Activated CD4-positive, alpha-beta T cell treated with anti-CD3 and anti-CD28 coated beads for 36 hours (primary cell): ENCODE measurements at regions not wholly inside any gene's neighbourhood (a gene's known extent, or its start where the extent isn't known, plus 50 kb on each side); places are given as distances from the start of the nearest gene placed in this dataset.

Source experiments
- ATAC-seq: fragments of 200-7000 bp; cut with Tn5 transposase; one replicate; pipeline ENCODE4 v1.10.0; 2021; ENCODE audit warnings: mild to moderate bottlenecking, moderate library complexity
- CTCF ChIA-PET: fragments of 350-600 bp; sonication (Branson Sonifier 250); formaldehyde crosslinking; loops from one replicate; lab custom pipeline; 2021; ENCODE audit warnings: antibody characterized with exemption; lab: Charles Lee
- POLR2A ChIA-PET: fragments of 350-600 bp; sonication (Branson Sonifier 250); formaldehyde crosslinking; loops from one replicate; lab custom pipeline; 2021; ENCODE audit warnings: antibody characterized with exemption, inconsistent platforms; lab: Charles Lee
- DNase-seq: peaks from one replicate; pipeline ENCODE4 v3.0.0-alpha.2; 2020
- H3K27ac Mint-ChIP-seq: one replicate; pipeline ENCODE4 v1.8.0; 2021; ENCODE audit warnings: mixed read lengths
- H3K27me3 Mint-ChIP-seq: one replicate; pipeline ENCODE4 v1.8.0; 2021; ENCODE audit warnings: mixed read lengths
- H3K36me3 Mint-ChIP-seq: one replicate; pipeline ENCODE4 v1.8.0; 2021; ENCODE audit warnings: low read depth, mixed read lengths
- H3K4me1 Mint-ChIP-seq: one replicate; pipeline ENCODE4 v1.8.0; 2021; ENCODE audit warnings: mixed read lengths
- H3K4me3 Mint-ChIP-seq: one replicate; pipeline ENCODE4 v1.8.0; 2021; ENCODE audit warnings: mild to moderate bottlenecking, moderate library complexity, mixed read lengths
- H3K9me3 Mint-ChIP-seq: one replicate; pipeline ENCODE4 v1.8.0; 2021; ENCODE audit warnings: low read depth, mixed read lengths
- intact Hi-C, 2 experiments: fragments of 100-400 bp; cut with DNase I in 1 of 2; cut with micrococcal nuclease in 1 of 2; formaldehyde crosslinking; loops; one replicate each; pipeline versions ENCODE4 v1.14.2 to v1.15.1; 2022 to 2024; cut with DNase I, micrococcal nuclease

GRCh38 chr14:38900887-38901286 lies 202.1 kb downstream of the SEC23A start:
- Mint-ChIP-seq H3K4me1 (no peaks in the 10 kb centered on the region), H3K27me3 (peaks cover 6% of the 10 kb centered on the region), H3K4me3 (no peak overlapping the region), H3K36me3 (no peaks in the 10 kb centered on the region), H3K27ac (no peak overlapping the region), H3K9me3 (no peaks in the 10 kb centered on the region)
- ChIA-PET CTCF (interaction anchor here (0.6 kb wide), 1 partner anchor 165 kb away, joined by 4 read pairs; no protein-coding TSS in a partner anchor), POLR2A (no interaction called here)
- ATAC-seq (no peak), DNase-seq (no peak)
- intact Hi-C loops = no loop called here

GRCh38 chr14:38887696-38888095 lies 215.3 kb downstream of the SEC23A start:
- intact Hi-C loops = no loop called here
- ChIA-PET POLR2A (no interaction called here), CTCF (interaction anchor here (0.8 to 1.0 kb wide), 2 partner anchors 20 kb away, joined by 3 to 4 read pairs; no protein-coding TSS in a partner anchor)
- H3K36me3 Mint-ChIP-seq = no peaks in the 10 kb centered on the region
- H3K4me3 Mint-ChIP-seq = no peak overlapping the region
- DNase-seq (no peak), ATAC-seq (no peak)
- H3K4me1 Mint-ChIP-seq = no peaks in the 10 kb centered on the region
- H3K27me3 Mint-ChIP-seq = peaks cover 9% of the 10 kb centered on the region
- H3K9me3 Mint-ChIP-seq = no peaks in the 10 kb centered on the region
- H3K27ac Mint-ChIP-seq = no peak overlapping the region

GRCh38 chr14:38884109-38884508 lies 218.9 kb downstream of the SEC23A start:
- no peaks in the 10 kb centered on the region for H3K36me3 Mint-ChIP-seq
- CTCF ChIA-PET = interaction anchor here (0.9 kb wide), 1 partner anchor 142 kb away, joined by 3 read pairs; no protein-coding TSS in a partner anchor
- DNase-seq (no peak), ATAC-seq (no peak)
- intact Hi-C loops = no loop called here
- H3K9me3 Mint-ChIP-seq = no peaks in the 10 kb centered on the region
- POLR2A ChIA-PET = no interaction called here
- peaks cover 16% of the 10 kb centered on the region for H3K27me3 Mint-ChIP-seq
- H3K4me1 Mint-ChIP-seq = no peaks in the 10 kb centered on the region
- H3K27ac Mint-ChIP-seq = no peak overlapping the region
- H3K4me3 Mint-ChIP-seq = no peak overlapping the region

- ChIA-PET CTCF (no interaction called here), POLR2A (no interaction called here)
- no peaks in the 10 kb centered on the region for H3K4me1 Mint-ChIP-seq
Measured at GRCh38 chr14:38883127-38883526, 219.9 kb downstream of the SEC23A start.

GRCh38 chr14:38882533-38882932 lies 220.5 kb downstream of the SEC23A start:
- ATAC-seq (no peak), DNase-seq (no peak)
- POLR2A ChIA-PET = no interaction called here
- Mint-ChIP-seq H3K9me3 (no peaks in the 10 kb centered on the region), H3K4me3 (no peak overlapping the region), H3K36me3 (no peaks in the 10 kb centered on the region), H3K27me3 (peaks cover 11% of the 10 kb centered on the region), H3K4me1 (no peaks in the 10 kb centered on the region), H3K27ac (no peak overlapping the region)
- CTCF ChIA-PET = interaction anchor here (0.9 kb wide), 1 partner anchor 17 kb away, joined by 3 read pairs; no protein-coding TSS in a partner anchor
- intact Hi-C loops = no loop called here

More at GRCh38 chr14:38883127-38883526, 219.9 kb downstream of the SEC23A start:
- Mint-ChIP-seq H3K4me3 (no peak overlapping the region), H3K36me3 (no peaks in the 10 kb centered on the region), H3K9me3 (no peaks in the 10 kb centered on the region), H3K27me3 (peaks cover 13% of the 10 kb centered on the region), H3K27ac (no peak overlapping the region)
- intact Hi-C loops = no loop called here
- DNase-seq (no peak), ATAC-seq (no peak)

- Mint-ChIP-seq H3K27me3 (peaks cover 17% of the 10 kb centered on the region), H3K4me3 (no peak overlapping the region), H3K27ac (no peak overlapping the region), H3K9me3 (no peaks in the 10 kb centered on the region), H3K36me3 (no peaks in the 10 kb centered on the region), H3K4me1 (no peaks in the 10 kb centered on the region)
- intact Hi-C loops = no loop called here
- no peak for ATAC-seq
- ChIA-PET CTCF (interaction anchor here (1.2 kb wide), 1 partner anchor 22 kb away, joined by 3 read pairs; no protein-coding TSS in a partner anchor), POLR2A (no interaction called here)
- no peak for DNase-seq
Measured at GRCh38 chr14:38880643-38881524, 222.2 kb downstream of the SEC23A start.

- no peak overlapping the region for H3K27ac Mint-ChIP-seq
- intact Hi-C loops = no loop called here
- no peak overlapping the region for H3K4me3 Mint-ChIP-seq
- H3K9me3 Mint-ChIP-seq = no peaks in the 10 kb centered on the region
- ChIA-PET CTCF (no interaction called here), POLR2A (no interaction called here)
- ATAC-seq (no peak), DNase-seq (no peak)
- H3K27me3 Mint-ChIP-seq = peaks cover 17% of the 10 kb centered on the region
- no peaks in the 10 kb centered on the region for H3K4me1 Mint-ChIP-seq
- no peaks in the 10 kb centered on the region for H3K36me3 Mint-ChIP-seq
Measured at GRCh38 chr14:38877744-38878388, 225.2 kb downstream of the SEC23A start.

GRCh38 chr14:38874721-38875120 lies 228.3 kb downstream of the SEC23A start:
- Mint-ChIP-seq H3K4me3 (no peak overlapping the region), H3K27me3 (peaks cover 11% of the 10 kb centered on the region), H3K4me1 (no peaks in the 10 kb centered on the region), H3K36me3 (no peaks in the 10 kb centered on the region), H3K9me3 (no peaks in the 10 kb centered on the region), H3K27ac (no peak overlapping the region)
- ATAC-seq (no peak), DNase-seq (no peak)
- intact Hi-C loops = no loop called here
- CTCF ChIA-PET = interaction anchor here (0.7 kb wide), 1 partner anchor 178 kb away, joined by 3 read pairs; no protein-coding TSS in a partner anchor
- POLR2A ChIA-PET = interaction anchor here (0.6 kb wide), 1 partner anchor 62 kb away, joined by 6 read pairs; no protein-coding TSS in a partner anchor

GRCh38 chr14:38873941-38874612 lies 229.0 kb downstream of the SEC23A start:
- Mint-ChIP-seq H3K9me3 (no peaks in the 10 kb centered on the region), H3K4me3 (no peak overlapping the region), H3K27ac (no peak overlapping the region), H3K36me3 (no peaks in the 10 kb centered on the region), H3K4me1 (no peaks in the 10 kb centered on the region), H3K27me3 (peaks cover 9% of the 10 kb centered on the region)
- DNase-seq (no peak), ATAC-seq (no peak)
- intact Hi-C loops = no loop called here
- ChIA-PET POLR2A (no interaction called here), CTCF (interaction anchor here (1.2 kb wide), 1 partner anchor 141 kb away, joined by 5 read pairs; no protein-coding TSS in a partner anchor)

GRCh38 chr14:38870296-38870836 lies 232.7 kb downstream of the SEC23A start:
- POLR2A ChIA-PET = no interaction called here
- H3K4me1 Mint-ChIP-seq = no peaks in the 10 kb centered on the region
- H3K27ac Mint-ChIP-seq = no peak overlapping the region
- CTCF ChIA-PET = interaction anchor here (1.0 to 2.4 kb wide), 5 partner anchors 10 to 982 kb away, joined by 3 to 10 read pairs (median 3); no protein-coding TSS in a partner anchor
- ATAC-seq (no peak), DNase-seq (no peak)
- no peaks in the 10 kb centered on the region for H3K27me3 Mint-ChIP-seq
- no peak overlapping the region for H3K4me3 Mint-ChIP-seq
- intact Hi-C loops = no loop called here
- no peaks in the 10 kb centered on the region for H3K36me3 Mint-ChIP-seq
- H3K9me3 Mint-ChIP-seq = no peaks in the 10 kb centered on the region
